GM18861 (cell line): ENCODE measurements at regions not wholly inside any gene's neighbourhood (a gene's known extent, or its start where the extent isn't known, plus 50 kb on each side); places are given as distances from the start of the nearest gene placed in this dataset.
"Not testable (repeated sequence)": the region's sequence is repeated elsewhere in the genome, so short reads cannot be mapped to it uniquely, and the experiment has no call there.

Source experiments
- ATAC-seq: cut with Tn5 transposase; IDR thresholded peaks from one replicate; pipeline ENCODE4 v1.9.1; 2021; ENCODE audit not compliant: unreplicated experiment

GRCh38 chr10:30199376-30200016, 140.1 kb upstream of the JCAD start:
- ATAC-seq, result no peak

- no peak for ATAC-seq
These were observed 137.8 kb upstream of the JCAD start for GRCh38 chr10:30197186-30197585.

GRCh38 chr10:30196559-30196958, 137.2 kb upstream of the JCAD start:
- not testable (repeated sequence) for ATAC-seq

- ATAC-seq, result no peak
These were observed 133.6 kb upstream of the JCAD start for GRCh38 chr10:30192846-30193608.

GRCh38 chr10:30190577-30191552, 131.5 kb upstream of the JCAD start:
- no peak for ATAC-seq

- no peak for ATAC-seq
These were observed 129.8 kb upstream of the JCAD start for GRCh38 chr10:30189238-30189580.

GRCh38 chr10:30188556-30189237, 129.3 kb upstream of the JCAD start:
- no peak for ATAC-seq

GRCh38 chr10:30188101-30188500, 128.7 kb upstream of the JCAD start:
- no peak for ATAC-seq

- no peak for ATAC-seq
These were observed 127.6 kb upstream of the JCAD start for GRCh38 chr10:30187010-30187409.

GRCh38 chr10:30186371-30186875, 127.0 kb upstream of the JCAD start:
- no peak for ATAC-seq

GRCh38 chr10:30185916-30186315, 126.5 kb upstream of the JCAD start:
- ATAC-seq, result no peak

- no peak for ATAC-seq
These were observed 126.0 kb upstream of the JCAD start for GRCh38 chr10:30185341-30185740.

GRCh38 chr10:30184397-30185033, 125.1 kb upstream of the JCAD start:
- no peak for ATAC-seq

- no peak for ATAC-seq
These were observed 123.6 kb upstream of the JCAD start for GRCh38 chr10:30183055-30183402.

GRCh38 chr10:30182191-30183054, 123.0 kb upstream of the JCAD start:
- ATAC-seq, result no peak

GRCh38 chr10:30178356-30178964, 119.1 kb upstream of the JCAD start:
- no peak for ATAC-seq

GRCh38 chr10:30176776-30177533, 117.6 kb upstream of the JCAD start:
- ATAC-seq, result no peak

- no peak for ATAC-seq
These were observed 116.8 kb upstream of the JCAD start for GRCh38 chr10:30176182-30176581.
